MM.1S (cell line): ENCODE measurements at regions not wholly inside any gene's neighbourhood (a gene's known extent, or its start where the extent isn't known, plus 50 kb on each side); places are given as distances from the start of the nearest gene placed in this dataset.
"Not testable (repeated sequence)": the region's sequence is repeated elsewhere in the genome, so short reads cannot be mapped to it uniquely, and the experiment has no call there.

Experiments
- DNase-seq: peaks from one replicate; pipeline ENCODE4 v3.0.0-alpha.2; 2015
- H2AFZ ChIP-seq: fragments of 300-600 bp; sonication (generic); 2 replicates; pipeline ENCODE4 v1.6.0; 2016; ENCODE audit warnings: antibody characterized with exemption, low read length
- H3F3A ChIP-seq: fragments of 300-600 bp; sonication (generic); 2 replicates; pipeline ENCODE4 v1.6.1; 2016; ENCODE audit warnings: mild to moderate bottlenecking, antibody characterized with exemption, low read length, moderate library complexity, mixed read lengths; ENCODE audit not compliant: insufficient read depth
- H3K27ac ChIP-seq: fragments of 300-600 bp; sonication (generic); 2 replicates; pipeline ENCODE4 v1.5.1; 2016; ENCODE audit warnings: mild to moderate bottlenecking, low read length
- H3K27me3 ChIP-seq: fragments of 300-600 bp; sonication (generic); replicated peaks from 2 replicates; pipeline ENCODE4 v1.6.0; 2016; ENCODE audit warnings: low read length; ENCODE audit not compliant: insufficient read depth
- H3K36me3 ChIP-seq: fragments of 300-600 bp; sonication (generic); replicated peaks from 2 replicates; pipeline ENCODE4 v1.6.1; 2016; ENCODE audit warnings: mild to moderate bottlenecking, low read length, mixed read lengths; ENCODE audit not compliant: insufficient read depth
- H3K4me1 ChIP-seq: fragments of 300-600 bp; sonication (generic); 2 replicates; pipeline ENCODE4 v1.6.1; 2016; ENCODE audit warnings: low read length, mixed read lengths
- H3K4me2 ChIP-seq: fragments of 300-600 bp; sonication (generic); 2 replicates; pipeline ENCODE4 v1.6.0; 2016; ENCODE audit warnings: low read depth, low read length
- H3K4me3 ChIP-seq: fragments of 300-600 bp; sonication (generic); 2 replicates; pipeline ENCODE4 v1.5.1; 2016; ENCODE audit warnings: low read length, mixed read lengths
- H3K79me2 ChIP-seq: fragments of 300-600 bp; sonication (generic); 2 replicates; pipeline ENCODE4 v1.6.1; 2016; ENCODE audit warnings: mixed run types, low read length, mixed read lengths
- H3K9ac ChIP-seq: fragments of 300-600 bp; sonication (generic); 2 replicates; pipeline ENCODE4 v1.6.1; 2016; ENCODE audit warnings: low read length, mixed read lengths
- H3K9me2 ChIP-seq: fragments of 300-600 bp; sonication (generic); replicated peaks from 2 replicates; pipeline ENCODE4 v1.6.1; 2016; ENCODE audit warnings: mild to moderate bottlenecking, low read length, mixed read lengths; ENCODE audit not compliant: insufficient read depth
- H3K9me3 ChIP-seq: fragments of 300-600 bp; sonication (generic); replicated peaks from 2 replicates; pipeline ENCODE4 v1.6.1; 2016; ENCODE audit warnings: mild to moderate bottlenecking, low read length, mixed read lengths; ENCODE audit not compliant: insufficient read depth
- H4K20me1 ChIP-seq: fragments of 300-600 bp; sonication (generic); 2 replicates; pipeline ENCODE4 v1.6.1; 2016; ENCODE audit warnings: mild to moderate bottlenecking, low read length, moderate library complexity, mixed read lengths; ENCODE audit not compliant: insufficient read depth
- CTCF ChIP-seq: fragments of 300-600 bp; sonication (generic); IDR thresholded peaks from 2 replicates; pipeline ENCODE4 v1.5.1; 2016; ENCODE audit warnings: antibody characterized with exemption, low read length, mixed read lengths
- EZH2 ChIP-seq: fragments of 300-600 bp; sonication (generic); optimal IDR thresholded peaks from 2 replicates; pipeline ENCODE3; 2017; ENCODE audit warnings: low read depth, mild to moderate bottlenecking, antibody characterized with exemption, low read length, mixed read lengths
- EZH2phosphoT487 ChIP-seq: fragments of 300-600 bp; sonication (generic); IDR thresholded peaks from 2 replicates; pipeline ENCODE4 v1.6.1; 2018; ENCODE audit warnings: antibody characterized with exemption, low read length

GRCh38 chr10:81733542-81733941 lies 141.5 kb upstream of the NRG3 start:
- no peaks in the 10 kb centered on the region for H3F3A ChIP-seq
- no peak for DNase-seq
- H3K4me2 ChIP-seq = no peak overlapping the region
- 0 out of 2 replicates have a peak, but pooled peaks cover 4% of the 10 kb centered on the region for H3K4me1 ChIP-seq
- no peaks in the 10 kb centered on the region for H3K9me3 ChIP-seq
- no peak for TF ChIP-seq EZH2
- TF ChIP-seq CTCF = no peak
- TF ChIP-seq EZH2phosphoT487 = no peak
- no peaks in the 10 kb centered on the region for H3K36me3 ChIP-seq
- H3K79me2 ChIP-seq = no peaks in the 10 kb centered on the region
- no peaks in the 10 kb centered on the region for H3K9me2 ChIP-seq
- no peak overlapping the region for H3K27ac ChIP-seq
- H3K27me3 ChIP-seq = no peaks in the 10 kb centered on the region
- no peak overlapping the region for H3K4me3 ChIP-seq
- H2AFZ ChIP-seq = no peak overlapping the region
- H4K20me1 ChIP-seq = no peaks in the 10 kb centered on the region
- H3K9ac ChIP-seq = no peak overlapping the region

- not testable (repeated sequence) for H3K4me1 ChIP-seq, H3K27ac ChIP-seq, H3K4me3 ChIP-seq, H3K9ac ChIP-seq, H3K36me3 ChIP-seq, H3K9me3 ChIP-seq, H3F3A ChIP-seq, H3K27me3 ChIP-seq, H3K79me2 ChIP-seq, H4K20me1 ChIP-seq, DNase-seq, H2AFZ ChIP-seq, H3K4me2 ChIP-seq, H3K9me2 ChIP-seq
Measured at GRCh38 chr10:81735167-81735566, 139.8 kb upstream of the NRG3 start.

GRCh38 chr10:81759111-81759510 lies 115.9 kb upstream of the NRG3 start:
- H3K4me1 ChIP-seq = no peaks in the 10 kb centered on the region
- H3K79me2 ChIP-seq = no peaks in the 10 kb centered on the region
- H3F3A ChIP-seq = no peaks in the 10 kb centered on the region
- no peaks in the 10 kb centered on the region for H3K9me3 ChIP-seq
- H3K36me3 ChIP-seq = no peaks in the 10 kb centered on the region
- H3K4me2 ChIP-seq = no peak overlapping the region
- no peak overlapping the region for H2AFZ ChIP-seq
- no peaks in the 10 kb centered on the region for H3K9me2 ChIP-seq
- no peaks in the 10 kb centered on the region for H3K27me3 ChIP-seq
- TF ChIP-seq EZH2 (no peak), CTCF (no peak), EZH2phosphoT487 (no peak)
- H3K4me3 ChIP-seq = no peak overlapping the region
- no peak for DNase-seq
- no peaks in the 10 kb centered on the region for H4K20me1 ChIP-seq
- no peak overlapping the region for H3K9ac ChIP-seq
- H3K27ac ChIP-seq = no peak overlapping the region

GRCh38 chr10:81784111-81784597 lies 90.8 kb upstream of the NRG3 start:
- Histone ChIP-seq H2AFZ (no peak overlapping the region), H3K27me3 (no peaks in the 10 kb centered on the region), H3K9me3 (no peaks in the 10 kb centered on the region), H3K4me2 (no peak overlapping the region), H3K9me2 (no peaks in the 10 kb centered on the region), H3F3A (no peaks in the 10 kb centered on the region), H3K79me2 (no peaks in the 10 kb centered on the region), H4K20me1 (no peaks in the 10 kb centered on the region), H3K27ac (no peak overlapping the region), H3K36me3 (no peaks in the 10 kb centered on the region), H3K9ac (no peak overlapping the region), H3K4me3 (no peak overlapping the region), H3K4me1 (no peaks in the 10 kb centered on the region)
- DNase-seq = no peak
- TF ChIP-seq EZH2 (no peak), EZH2phosphoT487 (no peak), CTCF (no peak)
